NB4 (cell line): ENCODE measurements at regions not wholly inside any gene's neighbourhood (a gene's known extent, or its start where the extent isn't known, plus 50 kb on each side); places are given as distances from the start of the nearest gene placed in this dataset.

Experiments
- DNase-seq: peaks from one replicate; pipeline ENCODE4 v3.0.0; 2010; ENCODE audit warnings: low read depth
- H3K4me3 ChIP-seq: one replicate; pipeline ENCODE4 v1.5.1; 2011; ENCODE audit warnings: mild to moderate bottlenecking, low read depth, low read length, moderate library complexity
- CTCF ChIP-seq: IDR thresholded peaks from one replicate; pipeline ENCODE4 v1.5.1; 2012; ENCODE audit warnings: low read depth, low read length
- MAX ChIP-seq: IDR thresholded peaks from 2 replicates; pipeline ENCODE4 v1.6.1; 2011; ENCODE audit warnings: low read depth, low read length
- MYC ChIP-seq: IDR thresholded peaks from 2 replicates; pipeline ENCODE4 v1.6.1; 2011; ENCODE audit warnings: low read depth, low read length
- POLR2A ChIP-seq: IDR thresholded peaks from 2 replicates; pipeline ENCODE4 v1.6.1; 2011; ENCODE audit warnings: mild to moderate bottlenecking; ENCODE audit not compliant: insufficient read length; ENCODE audit errors: extremely low read depth

GRCh38 chr1:58149271-58149812 is 397.2 kb downstream of the OMA1 start:
- H3K4me3 ChIP-seq = no peak overlapping the region
- no peak for DNase-seq
- no peak for TF ChIP-seq MYC
- no peak for TF ChIP-seq CTCF
- TF ChIP-seq MAX = no peak
- TF ChIP-seq POLR2A = no peak

- no peak for TF ChIP-seq MYC
- TF ChIP-seq MAX = no peak
- no peak for TF ChIP-seq CTCF
- TF ChIP-seq POLR2A = no peak
- no peak for DNase-seq
- no peak overlapping the region for H3K4me3 ChIP-seq
These were observed 401.7 kb downstream of the OMA1 start for GRCh38 chr1:58144698-58145270.

GRCh38 chr1:58143972-58144697 is 402.4 kb downstream of the OMA1 start:
- no peak for DNase-seq
- TF ChIP-seq MYC (no peak), POLR2A (no peak), MAX (no peak), CTCF (no peak)
- no peak overlapping the region for H3K4me3 ChIP-seq

GRCh38 chr1:58136387-58136786 is 410.1 kb downstream of the OMA1 start:
- no peak for TF ChIP-seq CTCF
- no peak for TF ChIP-seq POLR2A
- TF ChIP-seq MYC = no peak
- no peak for TF ChIP-seq MAX
- no peak for DNase-seq
- no peak overlapping the region for H3K4me3 ChIP-seq

- H3K4me3 ChIP-seq = no peak overlapping the region
- TF ChIP-seq MYC (no peak), POLR2A (no peak), CTCF (no peak), MAX (no peak)
- no peak for DNase-seq
These were observed 410.7 kb downstream of the OMA1 start for GRCh38 chr1:58135821-58136321.
